Liver (tissue), 8 donors: ENCODE measurements at regions not wholly inside any gene's neighbourhood (a gene's known extent, or its start where the extent isn't known, plus 50 kb on each side); places are given as distances from the start of the nearest gene placed in this dataset.

ENCODE experiments used
- DNase-seq: peaks from one replicate; pipeline ENCODE4 v3.0.0-alpha.2; 2017; ENCODE audit warnings: low spot score
- H3K27ac ChIP-seq, 2 donors: one replicate each; pipeline ENCODE4 v1.7.0; 2013; ENCODE audit warnings: inconsistent platforms in 2 of 2, low read length in 2 of 2, control low read depth in 1 of 2, low read depth in 1 of 2, mild to moderate bottlenecking in 1 of 2
- H3K27me3 ChIP-seq, 4 donors: one replicate each; pipeline versions ENCODE4 v1.6.1 to v1.7.0; 2013; ENCODE audit warnings: low read length in 3 of 4, inconsistent platforms in 1 of 4, mild to moderate bottlenecking in 1 of 4, moderate library complexity in 1 of 4; ENCODE audit not compliant: control insufficient read depth in 4 of 4, insufficient read depth in 4 of 4
- H3K36me3 ChIP-seq, 4 donors: one replicate each; pipeline versions ENCODE4 v1.6.1 to v1.7.0; 2013; ENCODE audit warnings: low read length in 3 of 4, mild to moderate bottlenecking in 3 of 4, low read depth in 1 of 4, moderate library complexity in 1 of 4; ENCODE audit not compliant: control insufficient read depth in 4 of 4, insufficient read depth in 3 of 4
- H3K4me1 ChIP-seq, 4 donors: one replicate each; pipeline versions ENCODE4 v1.6.1 to v1.7.0; 2013; ENCODE audit warnings: low read length in 3 of 4, mild to moderate bottlenecking in 3 of 4, moderate library complexity in 1 of 4; ENCODE audit not compliant: control insufficient read depth in 4 of 4, insufficient read depth in 4 of 4
- H3K4me3 ChIP-seq, 3 donors: one replicate each; pipeline versions ENCODE4 v1.6.1 to v1.7.0; 2013; ENCODE audit warnings: low read length in 3 of 3, control low read depth in 1 of 3, low read depth in 1 of 3, mild to moderate bottlenecking in 1 of 3
- H3K9ac ChIP-seq, 2 donors: one replicate each; pipeline ENCODE4 v1.7.0; 2013; ENCODE audit warnings: low read length in 2 of 2, mild to moderate bottlenecking in 2 of 2, moderate library complexity in 2 of 2, control low read depth in 1 of 2, low read depth in 1 of 2
- H3K9me3 ChIP-seq, 4 donors: one replicate each; pipeline versions ENCODE4 v1.6.1 to v1.7.0; 2013; ENCODE audit warnings: low read length in 3 of 4; ENCODE audit not compliant: control insufficient read depth in 4 of 4
- ATF3 ChIP-seq: IDR thresholded peaks from 2 replicates; pipeline ENCODE4 v1.6.1; 2016; ENCODE audit warnings: antibody characterized with exemption
- CTCF ChIP-seq: fragments of 150-350 bp; IDR thresholded peaks from 2 replicates; pipeline ENCODE4 v1.5.1; 2017; ENCODE audit warnings: improper control_type of control experiment, low read depth, low read length; ENCODE audit not compliant: missing input control
- EGR1 ChIP-seq, 2 donors: IDR thresholded peaks; 2 replicates each; pipeline ENCODE4 v1.6.1; 2016 to 2018; ENCODE audit warnings: antibody characterized with exemption in 2 of 2, low read depth in 2 of 2
- FOXA1 ChIP-seq: IDR thresholded peaks from 2 replicates; pipeline ENCODE4 v1.6.1; 2016; ENCODE audit warnings: antibody characterized with exemption
- FOXA2 ChIP-seq: IDR thresholded peaks from 2 replicates; pipeline ENCODE4 v1.6.1; 2016; ENCODE audit warnings: antibody characterized with exemption
- GABPA ChIP-seq, 2 donors: IDR thresholded peaks in 1 of 2; conservative IDR thresholded peaks in 1 of 2; 2 replicates each; pipeline ENCODE4 v1.6.1; 2016; ENCODE audit warnings: antibody characterized with exemption in 2 of 2, mild to moderate bottlenecking in 1 of 2, moderate library complexity in 1 of 2
- HNF4A ChIP-seq, 2 donors: conservative IDR thresholded peaks; 2 replicates each; pipeline ENCODE4 v1.6.1; 2016; ENCODE audit warnings: antibody characterized with exemption in 2 of 2, mild to moderate bottlenecking in 2 of 2
- HNF4G ChIP-seq: IDR thresholded peaks from 2 replicates; pipeline ENCODE4 v1.6.1; 2016; ENCODE audit warnings: antibody characterized with exemption
- JUND ChIP-seq, 2 donors: IDR thresholded peaks; 2 replicates each; pipeline ENCODE4 v1.6.1; 2016; ENCODE audit warnings: antibody characterized with exemption in 2 of 2
- MAX ChIP-seq: IDR thresholded peaks from 2 replicates; pipeline ENCODE4 v1.6.1; 2016; ENCODE audit warnings: antibody characterized with exemption
- NR2F2 ChIP-seq: IDR thresholded peaks from 2 replicates; pipeline ENCODE4 v1.6.1; 2016; ENCODE audit warnings: antibody characterized with exemption
- RAD21 ChIP-seq, 2 donors: IDR thresholded peaks; 2 replicates each; pipeline ENCODE4 v1.6.1; 2016; ENCODE audit warnings: antibody characterized with exemption in 2 of 2, mild to moderate bottlenecking in 2 of 2
- RXRA ChIP-seq, 2 donors: IDR thresholded peaks; 2 replicates each; pipeline ENCODE4 v1.6.1; 2017 to 2018; ENCODE audit warnings: antibody characterized with exemption in 2 of 2, mild to moderate bottlenecking in 1 of 2
- SP1 ChIP-seq: IDR thresholded peaks from 2 replicates; pipeline ENCODE4 v1.6.1; 2018; ENCODE audit warnings: antibody characterized with exemption, mild to moderate bottlenecking
- TAF1 ChIP-seq: conservative IDR thresholded peaks from 2 replicates; pipeline ENCODE4 v1.6.1; 2016; ENCODE audit warnings: antibody characterized with exemption, mild to moderate bottlenecking
- YY1 ChIP-seq: IDR thresholded peaks from 2 replicates; pipeline ENCODE4 v1.6.1; 2016; ENCODE audit warnings: antibody characterized with exemption, mild to moderate bottlenecking
- ZBTB33 ChIP-seq: IDR thresholded peaks from 2 replicates; pipeline ENCODE4 v1.6.1; 2016; ENCODE audit warnings: antibody characterized with exemption
- WGBS: extraction: QIAGEN DNeasy Blood & Tissue Kit; methylation state at CpG from one replicate; pipeline ENCODE4 v1.1.7; 2013; 5-methylcytosine and 5-hydroxymethylcytosine counted together
- TF ChIP-seq, protein P1 (sequence below): IDR thresholded peaks from 2 replicates; pipeline ENCODE4 v1.6.1; 2016; ENCODE audit warnings: antibody characterized with exemption, mild to moderate bottlenecking
- donor health status: healthy.
- donor health status: healthy.
- donor health status: healthy.
- donor health status: healthy.
- donor health status: healthy.

- Histone ChIP-seq H3K9me3 (peaks cover 0 to 5% (median 0%) of the 10 kb centered on the region in 4 donors), H3K4me1 (no peaks in the 10 kb centered on the region), H3K4me3 (no peak overlapping the region), H3K27me3 (peaks cover 0 to 5% (median 0%) of the 10 kb centered on the region in 4 donors), H3K27ac (no peak overlapping the region), H3K36me3 (no peaks in the 10 kb centered on the region), H3K9ac (no peak overlapping the region)
- TF ChIP-seq RXRA (IDR thresholded peaks at IDR 0.05) (no peak), HNF4G (no peak), MAX (no peak), GABPA (IDR thresholded peaks at IDR 0.05 in 1 of 2, conservative IDR thresholded peaks at IDR 0.05 in 1 of 2) (no peak), YY1 (no peak), SP1 (no peak), FOXA1 (no peak), CTCF (no peak), TAF1 (no peak), FOXA2 (no peak), ATF3 (no peak), HNF4A (conservative IDR thresholded peaks at IDR 0.05) (no peak), NR2F2 (no peak), ZBTB33 (no peak), EGR1 (IDR thresholded peaks at IDR 0.05; ENCODE audit: low read depth in 2 of 2) (no peak), RAD21 (IDR thresholded peaks at IDR 0.05) (no peak), JUND (IDR thresholded peaks at IDR 0.05) (no peak)
- TF ChIP-seq, protein P1, sequence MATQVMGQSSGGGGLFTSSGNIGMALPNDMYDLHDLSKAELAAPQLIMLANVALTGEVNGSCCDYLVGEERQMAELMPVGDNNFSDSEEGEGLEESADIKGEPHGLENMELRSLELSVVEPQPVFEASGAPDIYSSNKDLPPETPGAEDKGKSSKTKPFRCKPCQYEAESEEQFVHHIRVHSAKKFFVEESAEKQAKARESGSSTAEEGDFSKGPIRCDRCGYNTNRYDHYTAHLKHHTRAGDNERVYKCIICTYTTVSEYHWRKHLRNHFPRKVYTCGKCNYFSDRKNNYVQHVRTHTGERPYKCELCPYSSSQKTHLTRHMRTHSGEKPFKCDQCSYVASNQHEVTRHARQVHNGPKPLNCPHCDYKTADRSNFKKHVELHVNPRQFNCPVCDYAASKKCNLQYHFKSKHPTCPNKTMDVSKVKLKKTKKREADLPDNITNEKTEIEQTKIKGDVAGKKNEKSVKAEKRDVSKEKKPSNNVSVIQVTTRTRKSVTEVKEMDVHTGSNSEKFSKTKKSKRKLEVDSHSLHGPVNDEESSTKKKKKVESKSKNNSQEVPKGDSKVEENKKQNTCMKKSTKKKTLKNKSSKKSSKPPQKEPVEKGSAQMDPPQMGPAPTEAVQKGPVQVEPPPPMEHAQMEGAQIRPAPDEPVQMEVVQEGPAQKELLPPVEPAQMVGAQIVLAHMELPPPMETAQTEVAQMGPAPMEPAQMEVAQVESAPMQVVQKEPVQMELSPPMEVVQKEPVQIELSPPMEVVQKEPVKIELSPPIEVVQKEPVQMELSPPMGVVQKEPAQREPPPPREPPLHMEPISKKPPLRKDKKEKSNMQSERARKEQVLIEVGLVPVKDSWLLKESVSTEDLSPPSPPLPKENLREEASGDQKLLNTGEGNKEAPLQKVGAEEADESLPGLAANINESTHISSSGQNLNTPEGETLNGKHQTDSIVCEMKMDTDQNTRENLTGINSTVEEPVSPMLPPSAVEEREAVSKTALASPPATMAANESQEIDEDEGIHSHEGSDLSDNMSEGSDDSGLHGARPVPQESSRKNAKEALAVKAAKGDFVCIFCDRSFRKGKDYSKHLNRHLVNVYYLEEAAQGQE, result no peak
- DNase-seq, result no peak
- 71% methylated on average over 8 of the region's 8 CpGs for WGBS
Observed at GRCh38 chr22:27232077-27232476, 569.5 kb downstream of the MN1 start.
